B cell (primary cell): ENCODE measurements at regions not wholly inside any gene's neighbourhood (a gene's known extent, or its start where the extent isn't known, plus 50 kb on each side); places are given as distances from the start of the nearest gene placed in this dataset.

Source experiments
- CTCF ChIP-seq: fragments of 200-600 bp; IDR thresholded peaks from one replicate; pipeline ENCODE4 v1.8.0; 2022; ENCODE audit warnings: antibody characterized with exemption, mild to moderate bottlenecking
- EZH2 ChIP-seq: IDR thresholded peaks from 2 replicates; pipeline ENCODE4 v1.6.1; 2012; ENCODE audit warnings: borderline replicate concordance, low read depth, mild to moderate bottlenecking, moderate library complexity, low read length; ENCODE audit not compliant: insufficient read depth, poor library complexity, severe bottlenecking

GRCh38 chr12:33322519-33322918 lies 117.1 kb downstream of the SYT10 start:
- TF ChIP-seq CTCF (no peak), EZH2 (no peak)
